NCI-H2227 (cell line): ENCODE measurements at regions not wholly inside any gene's neighbourhood (a gene's known extent, or its start where the extent isn't known, plus 50 kb on each side); places are given as distances from the start of the nearest gene placed in this dataset.

ENCODE experiments used
- DNase-seq: peaks from one replicate; lab custom pipeline; 2025; ENCODE audit not compliant: unreplicated experiment; lab: John Stamatoyannopoulos, UW

- DNase-seq, result no peak
Measured at GRCh38 chr10:131424836-131425491, 113.4 kb upstream of the TCERG1L start.

GRCh38 chr10:131425752-131426533 is 114.4 kb upstream of the TCERG1L start:
- no peak for DNase-seq

GRCh38 chr10:131426534-131426898 is 115.0 kb upstream of the TCERG1L start:
- no peak for DNase-seq

- no peak for DNase-seq
Measured at GRCh38 chr10:131427281-131427680, 115.8 kb upstream of the TCERG1L start.

GRCh38 chr10:131427901-131428300 is 116.4 kb upstream of the TCERG1L start:
- no peak for DNase-seq

GRCh38 chr10:131429141-131429540 is 117.6 kb upstream of the TCERG1L start:
- DNase-seq, result no peak

GRCh38 chr10:131429942-131430341 is 118.4 kb upstream of the TCERG1L start:
- DNase-seq, result no peak

- DNase-seq, result no peak
Measured at GRCh38 chr10:131430716-131431412, 119.3 kb upstream of the TCERG1L start.

GRCh38 chr10:131431533-131431932 is 120.0 kb upstream of the TCERG1L start:
- DNase-seq, result no peak

- no peak for DNase-seq
Measured at GRCh38 chr10:131431978-131432690, 120.6 kb upstream of the TCERG1L start.

GRCh38 chr10:131433568-131433967 is 122.0 kb upstream of the TCERG1L start:
- DNase-seq, result no peak

- no peak for DNase-seq
Measured at GRCh38 chr10:131435232-131435631, 123.7 kb upstream of the TCERG1L start.

GRCh38 chr10:131435760-131436457 is 124.4 kb upstream of the TCERG1L start:
- DNase-seq, result no peak

- no peak for DNase-seq
Measured at GRCh38 chr10:131436458-131436857, 124.9 kb upstream of the TCERG1L start.

GRCh38 chr10:131437556-131438475 is 126.3 kb upstream of the TCERG1L start:
- DNase-seq, result no peak

GRCh38 chr10:131438665-131439064 is 127.1 kb upstream of the TCERG1L start:
- no peak for DNase-seq

GRCh38 chr10:131439705-131440104 is 128.2 kb upstream of the TCERG1L start:
- DNase-seq, result no peak

- no peak for DNase-seq
Measured at GRCh38 chr10:131440405-131441360, 129.2 kb upstream of the TCERG1L start.

- no peak for DNase-seq
Measured at GRCh38 chr10:131442271-131442670, 130.8 kb upstream of the TCERG1L start.
